Fibroblast of lung (primary cell): ENCODE measurements at regions not wholly inside any gene's neighbourhood (a gene's known extent, or its start where the extent isn't known, plus 50 kb on each side); places are given as distances from the start of the nearest gene placed in this dataset.

Experiments used
- DNase-seq, 2 donors: peaks; one replicate each; pipeline versions ENCODE4 v3.0.0 to v3.0.0-alpha.2; 2010; ENCODE audit warnings: low read depth in 2 of 2
- H2AFZ ChIP-seq: 2 replicates; pipeline ENCODE4 v1.5.1; 2012; ENCODE audit warnings: low read length, control low read depth, inconsistent platforms
- H3K27ac ChIP-seq: 2 replicates; pipeline ENCODE4 v1.5.1; 2011; ENCODE audit warnings: low read length, control low read depth; ENCODE audit not compliant: insufficient read depth
- H3K27me3 ChIP-seq: 2 replicates; pipeline ENCODE4 v1.5.1; 2011; ENCODE audit warnings: mild to moderate bottlenecking, low read length; ENCODE audit not compliant: control insufficient read depth, insufficient read depth
- H3K36me3 ChIP-seq: 2 replicates; pipeline ENCODE4 v1.5.1; 2011; ENCODE audit warnings: low read length; ENCODE audit not compliant: control insufficient read depth, insufficient read depth
- H3K4me1 ChIP-seq: 2 replicates; pipeline ENCODE4 v1.5.1; 2011; ENCODE audit warnings: low read length; ENCODE audit not compliant: control insufficient read depth, insufficient read depth; ENCODE audit errors: extremely low read depth
- H3K4me2 ChIP-seq: 2 replicates; pipeline ENCODE4 v1.5.1; 2011; ENCODE audit warnings: low read length, control low read depth; ENCODE audit not compliant: insufficient read depth; ENCODE audit errors: extremely low read depth
- H3K4me3 ChIP-seq, 4 experiments: fragments of 200-600 bp in 1 of 4; sonication (generic) in 1 of 4; replicated peaks in 1 of 4; 2 replicates each; pipeline ENCODE4 v1.5.1; 2011 to 2016; ENCODE audit warnings: low read length in 4 of 4, low read depth in 3 of 4, mild to moderate bottlenecking in 3 of 4, control low read depth in 2 of 4, inconsistent platforms in 1 of 4, mixed read lengths in 1 of 4; ENCODE audit not compliant: insufficient read depth in 1 of 4; ENCODE audit errors: control extremely low read depth in 1 of 4
- H3K79me2 ChIP-seq: 2 replicates; pipeline ENCODE4 v1.5.1; 2012; ENCODE audit warnings: mild to moderate bottlenecking, low read length, inconsistent platforms; ENCODE audit not compliant: control insufficient read depth, insufficient read depth
- H3K9ac ChIP-seq: 2 replicates; pipeline ENCODE4 v1.5.1; 2011; ENCODE audit warnings: mild to moderate bottlenecking, low read length, control low read depth; ENCODE audit not compliant: insufficient read depth
- H3K9me3 ChIP-seq: 2 replicates; pipeline ENCODE4 v1.5.1; 2012; ENCODE audit warnings: low read depth, low read length; ENCODE audit not compliant: control insufficient read depth, insufficient read depth
- H4K20me1 ChIP-seq: 2 replicates; pipeline ENCODE4 v1.5.1; 2011; ENCODE audit warnings: low read length; ENCODE audit not compliant: control insufficient read depth, insufficient read depth; ENCODE audit errors: extremely low read depth
- CTCF ChIP-seq, 2 donors: IDR thresholded peaks in 1 of 2; conservative IDR thresholded peaks in 1 of 2; 1 replicate in 1 of 2; 2 replicates in 1 of 2; pipeline ENCODE4 v1.5.1; 2011 to 2012; ENCODE audit warnings: low read length in 2 of 2, control low read depth in 1 of 2, inconsistent platforms in 1 of 2, low read depth in 1 of 2, mild to moderate bottlenecking in 1 of 2
- EZH2 ChIP-seq: IDR thresholded peaks from 2 replicates; pipeline ENCODE4 v1.5.1; 2012; ENCODE audit warnings: low read length, control low read depth, mild to moderate bottlenecking; ENCODE audit errors: missing control alignments

GRCh38 chr9:99489060-99489413 lies 267.0 kb downstream of the SEC61B start:
- Histone ChIP-seq H3K9me3 (no peaks in the 10 kb centered on the region), H3K4me3 (no peak overlapping the region), H2AFZ (no peak overlapping the region), H3K4me1 (peaks cover 14% of the 10 kb centered on the region), H3K36me3 (no peaks in the 10 kb centered on the region), H3K27me3 (no peaks in the 10 kb centered on the region), H3K79me2 (no peaks in the 10 kb centered on the region), H3K4me2 (no peak overlapping the region), H3K27ac (peak overlapping the region; percentile 30), H4K20me1 (no peaks in the 10 kb centered on the region), H3K9ac (no peak overlapping the region)
- TF ChIP-seq EZH2 = no peak
- no peak for TF ChIP-seq CTCF (conservative IDR thresholded peaks at IDR 0.05 in 1 of 2, IDR thresholded peaks at IDR 0.05 in 1 of 2; ENCODE audit: low read depth in 1 of 2, low read length in 2 of 2)
- peak; percentile 76 to 90 for DNase-seq

GRCh38 chr9:99490729-99491128 lies 268.6 kb downstream of the SEC61B start:
- Histone ChIP-seq H3K4me1 (peaks cover 14% of the 10 kb centered on the region), H4K20me1 (no peaks in the 10 kb centered on the region), H3K4me2 (no peak overlapping the region), H3K9me3 (no peaks in the 10 kb centered on the region), H3K36me3 (no peaks in the 10 kb centered on the region), H3K79me2 (no peaks in the 10 kb centered on the region), H3K27ac (peak overlapping the region; percentile 75), H2AFZ (no peak overlapping the region), H3K4me3 (no peak overlapping the region), H3K9ac (no peak overlapping the region), H3K27me3 (no peaks in the 10 kb centered on the region)
- peak; percentile 47 to 63 for DNase-seq
- TF ChIP-seq CTCF (conservative IDR thresholded peaks at IDR 0.05 in 1 of 2, IDR thresholded peaks at IDR 0.05 in 1 of 2; ENCODE audit: low read depth in 1 of 2, low read length in 2 of 2) (no peak), EZH2 (no peak)

GRCh38 chr9:99491408-99492158 lies 269.5 kb downstream of the SEC61B start:
- Histone ChIP-seq H3K4me2 (peak overlapping the region; percentile 29), H3K36me3 (no peaks in the 10 kb centered on the region), H4K20me1 (no peaks in the 10 kb centered on the region), H3K9me3 (no peaks in the 10 kb centered on the region), H3K27ac (peak overlapping the region; percentile 75), H3K79me2 (no peaks in the 10 kb centered on the region), H3K4me3 (no peak overlapping the region), H3K4me1 (peaks cover 11% of the 10 kb centered on the region), H3K27me3 (no peaks in the 10 kb centered on the region), H3K9ac (peak overlapping the region; percentile 43), H2AFZ (no peak overlapping the region)
- peak; percentile 11 to 92 for DNase-seq
- no peak for TF ChIP-seq CTCF (conservative IDR thresholded peaks at IDR 0.05 in 1 of 2, IDR thresholded peaks at IDR 0.05 in 1 of 2; ENCODE audit: low read depth in 1 of 2, low read length in 2 of 2)
- TF ChIP-seq EZH2 = no peak
